ENCODE measurements at regions not wholly inside any gene's neighbourhood (a gene's known extent, or its start where the extent isn't known, plus 50 kb on each side); places are given as distances from the start of the nearest gene placed in this dataset.
A peak's percentile ranks its signal among the peaks of the same experiment; 100 is the strongest.

DNA sequence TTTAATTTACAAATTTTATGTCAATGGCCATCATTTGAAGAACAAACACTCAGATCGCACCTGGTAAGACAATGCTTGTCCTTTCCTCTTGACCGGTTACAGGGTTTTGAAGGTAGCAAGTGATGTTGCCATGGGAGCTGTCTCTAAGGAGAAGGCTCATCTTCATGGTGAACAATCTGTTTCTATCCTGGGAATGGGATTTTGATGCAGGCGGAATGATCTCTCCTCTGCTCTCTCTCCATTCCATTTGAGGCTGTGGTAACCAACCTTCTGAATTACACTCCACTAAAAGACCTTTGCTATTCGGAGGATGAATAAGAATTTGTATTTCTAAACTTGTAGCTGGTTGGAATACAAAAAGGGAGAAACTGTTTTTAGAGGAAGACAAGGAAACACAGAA lies 57.9 kb upstream of the SLC5A9 start:
- no peak for DNase-seq

GRCh38 chr1:48160486-48161132 lies 61.9 kb upstream of the SLC5A9 start:
- DNase-seq: no peak

DNA sequence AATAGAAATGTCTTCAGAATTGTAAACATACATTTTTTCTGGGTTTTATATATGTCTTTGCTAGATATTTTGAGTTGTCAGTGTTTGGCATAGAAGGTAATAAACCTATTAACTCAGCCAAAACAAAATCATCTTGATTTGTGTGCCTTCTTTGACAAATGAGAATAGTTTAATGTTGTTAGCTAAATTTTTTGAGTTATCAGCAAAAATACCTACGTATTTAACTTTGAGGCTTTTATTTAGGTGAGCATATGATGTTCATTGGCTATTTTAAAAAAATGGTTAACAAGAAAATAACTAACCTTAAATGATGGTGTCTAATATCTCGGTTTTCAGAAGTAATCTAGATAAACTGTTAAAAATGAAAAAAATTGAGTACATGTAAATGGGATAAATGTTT lies 83.2 kb upstream of the SLC5A9 start:
- no peak for DNase-seq

DNA sequence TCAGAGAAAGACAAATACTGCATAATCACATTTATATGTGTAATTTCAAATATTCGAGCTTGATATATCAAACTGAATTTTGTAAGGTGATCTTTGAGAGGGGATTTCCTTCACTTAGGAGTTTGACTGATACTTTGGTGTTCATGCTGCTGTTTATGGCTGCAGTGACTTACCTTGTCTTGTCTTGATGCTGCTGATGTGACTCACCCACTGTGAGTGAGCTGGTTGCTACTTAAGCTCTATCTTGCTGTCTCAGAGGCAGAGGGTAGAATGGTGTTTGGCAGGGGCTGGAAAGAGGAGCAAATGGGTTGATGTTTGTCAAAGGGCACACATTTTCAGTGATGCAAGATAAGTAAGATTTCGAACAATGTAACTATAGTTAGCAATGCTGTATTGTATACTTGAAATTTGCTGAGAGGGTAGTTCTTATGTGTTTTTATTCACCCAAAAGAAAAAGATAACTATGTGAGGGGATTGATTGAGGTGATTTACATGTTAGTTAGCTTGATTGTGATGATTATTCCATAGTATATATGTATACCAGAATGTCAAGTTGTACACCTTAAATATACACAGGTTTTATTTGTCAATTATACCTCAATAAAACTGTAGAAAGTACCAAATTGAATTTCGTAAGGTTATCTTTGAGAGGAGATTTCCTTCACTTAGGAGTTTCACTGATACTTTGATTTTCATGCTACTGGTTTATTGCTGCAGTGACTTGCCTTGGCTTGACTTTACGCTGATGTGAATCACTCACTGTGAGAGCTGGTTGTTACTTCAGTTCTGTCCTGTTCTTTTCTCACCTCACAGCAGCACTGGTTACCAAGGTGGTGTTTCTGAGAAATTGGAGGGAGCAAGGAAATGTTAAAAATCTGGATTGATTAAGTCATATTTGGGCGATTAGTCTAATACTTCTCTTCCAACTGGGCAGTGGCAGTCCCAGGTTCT lies 94.5 kb upstream of the SLC5A9 start:
- DNase-seq: no peak

DNA sequence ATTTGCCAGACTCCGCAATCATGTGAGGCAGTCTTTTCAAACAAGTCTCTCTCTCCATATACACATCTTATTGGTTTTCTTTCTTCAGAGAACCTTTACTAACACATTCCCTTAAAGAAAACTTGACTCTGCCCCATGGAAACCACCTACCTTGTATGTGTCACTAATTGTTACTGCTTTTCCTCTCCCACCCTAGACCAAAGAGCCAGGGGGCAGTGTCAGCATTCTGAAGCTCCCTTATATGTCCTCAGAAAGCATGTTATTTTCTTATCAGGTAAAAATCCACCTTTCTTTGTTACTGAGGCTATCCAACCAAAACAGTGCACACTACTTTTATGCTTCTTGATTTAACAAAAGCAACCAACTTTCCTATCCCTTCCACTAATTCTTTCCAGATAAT lies 98.9 kb upstream of the SLC5A9 start:
- no peak for DNase-seq

GRCh38 chr1:48121955-48122354 lies 100.6 kb upstream of the SLC5A9 start:
- no peak for DNase-seq

DNA sequence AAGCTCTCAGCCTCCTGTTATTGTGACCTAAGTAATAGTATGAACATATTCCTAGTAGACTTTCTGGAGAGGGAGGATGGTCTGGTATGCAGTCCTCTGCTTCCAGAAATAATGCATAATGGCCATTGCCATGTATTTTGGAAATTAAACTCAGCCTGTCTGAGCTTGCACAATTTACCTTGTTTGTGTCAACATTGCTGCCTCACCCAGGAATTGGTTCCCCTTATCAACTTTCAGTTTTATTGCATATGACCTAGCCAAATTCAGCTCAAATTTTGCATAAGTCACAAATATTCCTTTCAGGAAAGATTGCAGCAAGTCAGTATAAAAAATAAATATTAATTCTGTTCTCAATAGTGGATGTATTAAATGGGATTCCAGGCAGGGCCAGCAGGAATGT lies 101.9 kb upstream of the SLC5A9 start:
- DNase-seq: no peak

- DNase-seq: no peak
These were observed 106.7 kb upstream of the SLC5A9 start for GRCh38 chr1:48115835-48116234.

DNA sequence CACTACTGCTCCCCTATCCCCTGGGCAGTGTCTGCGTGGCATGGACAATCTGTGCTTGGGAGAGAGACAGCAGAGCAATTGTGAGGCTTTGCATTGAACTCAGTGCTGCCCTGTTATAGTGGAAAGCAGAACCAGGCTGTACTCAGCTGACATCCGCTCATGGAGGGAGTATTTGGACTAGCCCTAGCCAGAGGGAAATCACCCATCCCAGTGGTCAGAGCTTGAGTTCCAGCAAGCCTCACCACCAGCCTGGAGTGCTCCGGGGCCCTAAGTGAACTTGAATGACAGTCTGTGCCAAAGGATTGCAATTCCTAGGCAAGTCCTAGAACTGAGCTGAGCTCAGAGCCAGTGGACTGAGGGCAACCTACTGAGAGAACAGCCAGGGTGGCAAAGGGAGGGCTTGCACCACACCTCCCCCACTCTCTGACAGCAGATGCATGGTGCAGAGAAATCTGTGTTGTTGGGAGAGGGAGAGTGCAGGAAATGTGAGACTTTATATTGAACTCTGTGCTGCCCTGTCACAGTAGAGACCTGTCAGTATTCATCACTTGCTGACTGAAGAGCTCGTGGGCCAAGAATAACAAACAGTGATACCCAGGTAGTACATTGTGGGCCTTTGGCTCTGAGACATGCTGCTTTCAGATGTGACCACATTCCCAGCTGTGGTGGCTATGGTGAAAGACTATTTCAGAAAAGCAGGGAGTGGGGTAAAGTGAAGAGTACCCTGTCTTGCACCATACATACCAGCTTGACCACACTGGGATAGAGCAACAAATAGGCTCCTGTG lies 107.7 kb upstream of the SLC5A9 start:
- DNase-seq: no peak

DNA sequence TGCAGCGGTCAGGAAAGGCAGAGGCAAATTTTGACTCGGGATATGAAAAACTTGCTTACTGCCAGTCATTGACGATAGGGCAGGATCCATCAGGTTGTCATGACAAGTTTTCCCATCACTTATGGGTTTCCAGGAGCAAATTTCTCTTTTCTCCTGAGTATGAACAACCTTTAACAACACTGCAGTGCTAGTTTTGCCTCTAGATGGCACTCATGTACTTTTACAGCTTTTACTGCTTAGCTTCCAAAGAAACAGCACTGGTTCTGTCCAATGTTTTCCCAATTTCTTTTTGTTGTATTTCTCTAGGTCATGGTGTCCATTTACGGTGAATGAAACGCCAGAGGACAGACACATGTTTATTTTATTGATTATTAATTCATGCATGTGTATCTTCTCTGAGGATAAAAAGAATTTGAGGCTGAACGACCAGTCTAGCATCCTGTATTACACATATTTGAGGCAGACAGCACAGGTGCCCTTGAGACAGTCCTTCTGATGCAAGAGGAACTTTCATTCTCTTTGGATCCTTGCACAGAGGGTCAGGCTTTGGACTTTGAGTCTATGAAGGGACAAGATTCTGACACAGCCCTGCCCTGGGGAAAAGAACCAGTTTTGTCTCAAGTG lies 112.3 kb upstream of the TRABD2B start:
- DNase-seq: no peak

DNA sequence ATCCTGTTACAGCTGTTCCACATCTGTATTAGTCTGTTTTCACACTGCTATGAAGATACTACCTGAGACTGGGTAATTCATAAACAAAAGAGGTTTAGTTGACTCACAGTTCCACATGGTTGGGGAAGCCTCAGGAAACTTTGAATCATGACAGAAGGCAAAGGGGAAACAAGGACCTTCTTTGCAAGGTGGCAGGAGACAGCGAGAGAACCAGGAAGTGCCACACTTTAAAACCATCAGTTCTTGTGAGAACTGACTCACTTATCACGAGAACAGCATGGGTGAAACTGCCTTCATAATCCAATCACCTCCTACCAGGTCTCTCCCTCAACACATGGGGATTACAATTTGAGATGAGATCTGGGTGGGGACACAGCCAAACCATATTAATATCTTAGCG lies 110.3 kb upstream of the TRABD2B start:
- DNase-seq: no peak

- no peak for DNase-seq
These were observed 108.9 kb upstream of the TRABD2B start for GRCh38 chr1:48106049-48106448.

GRCh38 chr1:48105165-48105564 lies 108.0 kb upstream of the TRABD2B start:
- DNase-seq: no peak

DNA sequence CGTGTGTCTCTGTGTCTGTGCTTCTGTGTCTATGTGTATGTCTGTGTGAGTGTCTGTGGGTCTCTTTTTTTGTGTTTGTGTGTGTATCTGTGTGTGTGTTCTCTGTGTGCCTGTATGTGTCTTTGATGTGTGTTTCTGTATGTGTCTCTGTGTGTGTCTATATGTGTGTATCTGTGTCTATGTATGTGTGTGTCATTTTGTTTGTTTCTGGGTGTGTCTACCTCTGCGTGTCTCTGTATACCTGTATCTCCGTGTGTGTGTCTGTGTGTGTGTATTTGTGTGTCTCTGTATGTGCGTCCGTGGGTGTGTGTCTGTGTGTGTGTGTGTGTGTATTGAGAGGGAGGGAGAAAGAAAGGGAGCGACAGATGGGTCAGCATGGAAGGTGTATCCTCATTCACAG lies 106.3 kb upstream of the TRABD2B start:
- no peak for DNase-seq

- DNase-seq: no peak
These were observed 105.6 kb upstream of the TRABD2B start for GRCh38 chr1:48102766-48103165.

DNA sequence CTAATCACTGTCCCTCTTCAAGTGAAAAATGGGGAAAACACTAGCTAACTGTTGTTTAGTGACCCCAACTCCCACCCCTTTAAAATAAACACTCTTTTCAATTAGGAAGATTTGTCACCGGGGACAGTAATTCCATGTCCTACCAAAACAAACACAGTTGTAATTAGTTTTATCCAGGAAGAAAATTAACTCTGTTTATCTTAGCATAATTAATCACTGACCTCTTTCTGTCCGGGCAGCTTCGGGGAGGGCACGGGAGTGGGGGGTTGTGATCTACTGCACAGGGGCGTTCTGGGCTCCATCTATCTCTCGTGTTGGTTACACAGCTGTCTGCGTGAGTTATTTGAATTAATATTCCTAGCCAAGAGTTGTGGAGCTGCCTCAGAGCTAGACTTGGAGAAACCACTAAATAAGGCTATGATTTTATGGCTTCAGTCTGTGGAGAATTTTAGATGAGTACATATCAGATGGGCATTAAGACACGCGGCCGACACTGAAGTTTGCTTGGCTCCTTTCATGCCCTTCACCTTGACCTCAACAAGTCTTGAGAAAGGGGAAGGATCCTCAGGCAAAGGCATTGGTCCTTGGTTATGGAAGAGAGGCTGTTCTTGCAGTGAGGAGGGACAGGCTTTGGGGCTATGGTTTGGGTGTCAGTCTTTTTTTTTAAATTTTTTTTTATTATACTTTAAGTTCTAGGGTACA lies 102.0 kb upstream of the TRABD2B start:
- no peak for DNase-seq

DNA sequence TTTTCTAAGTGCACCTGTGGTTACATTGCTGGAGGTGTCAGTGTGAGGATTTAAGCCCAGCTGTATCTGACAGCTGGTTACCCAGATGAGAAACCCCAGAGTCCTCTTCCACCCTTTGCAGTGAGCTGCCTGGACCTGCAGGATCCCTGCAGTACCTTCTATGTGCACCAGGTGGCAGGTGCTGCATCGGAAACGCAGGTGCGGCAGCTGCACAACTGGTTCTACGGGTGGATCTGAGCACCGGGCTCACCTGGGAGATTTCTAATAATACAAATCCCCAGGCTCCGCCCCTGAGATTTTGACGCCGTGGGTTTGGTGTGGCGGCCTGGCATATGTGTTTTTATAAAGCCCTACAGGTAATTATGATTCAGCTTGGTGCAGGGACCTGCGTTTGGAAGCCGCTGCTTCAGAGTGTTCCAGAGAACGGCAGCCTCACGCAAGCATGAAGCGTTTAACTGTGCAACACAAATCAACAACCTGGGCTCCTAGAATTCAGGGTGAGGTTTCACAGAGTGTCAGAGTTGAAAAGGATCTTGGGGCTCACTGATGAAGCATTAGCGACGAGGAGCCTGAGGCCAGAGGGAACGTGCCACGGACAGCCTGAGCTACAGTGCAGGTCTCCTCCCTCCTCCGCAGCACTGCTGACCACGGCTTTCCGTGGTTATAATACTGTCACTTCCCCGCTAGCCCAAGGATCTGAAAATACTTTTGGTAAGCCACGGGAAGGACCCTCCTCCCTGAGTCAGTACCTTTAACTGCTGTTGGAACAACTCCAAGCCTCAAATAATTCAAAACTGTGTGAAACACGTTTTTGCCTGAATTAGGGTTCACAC lies 96.7 kb upstream of the TRABD2B start:
- peak; percentile 55 for DNase-seq

- DNase-seq: no peak
These were observed 96.0 kb upstream of the TRABD2B start for GRCh38 chr1:48093147-48093546.

DNA sequence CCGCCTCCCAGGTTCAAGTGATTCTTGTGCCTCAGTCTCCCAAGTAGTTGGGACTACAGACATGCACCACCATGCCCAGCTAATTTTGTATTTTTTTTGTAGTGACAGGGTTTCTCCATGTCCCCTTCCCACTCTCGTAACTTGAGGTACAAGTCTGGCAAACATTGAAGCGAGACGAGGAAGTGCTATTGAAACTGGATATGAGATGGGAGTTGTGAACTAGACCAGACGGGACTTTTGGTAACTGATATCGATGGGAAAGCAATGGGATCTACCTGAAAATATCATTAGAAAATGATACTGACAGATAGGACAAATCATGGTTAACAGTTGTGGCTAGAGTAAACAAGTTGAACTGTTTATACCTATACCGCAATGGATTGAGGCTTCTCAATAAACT lies 95.2 kb upstream of the TRABD2B start:
- DNase-seq: no peak

DNA sequence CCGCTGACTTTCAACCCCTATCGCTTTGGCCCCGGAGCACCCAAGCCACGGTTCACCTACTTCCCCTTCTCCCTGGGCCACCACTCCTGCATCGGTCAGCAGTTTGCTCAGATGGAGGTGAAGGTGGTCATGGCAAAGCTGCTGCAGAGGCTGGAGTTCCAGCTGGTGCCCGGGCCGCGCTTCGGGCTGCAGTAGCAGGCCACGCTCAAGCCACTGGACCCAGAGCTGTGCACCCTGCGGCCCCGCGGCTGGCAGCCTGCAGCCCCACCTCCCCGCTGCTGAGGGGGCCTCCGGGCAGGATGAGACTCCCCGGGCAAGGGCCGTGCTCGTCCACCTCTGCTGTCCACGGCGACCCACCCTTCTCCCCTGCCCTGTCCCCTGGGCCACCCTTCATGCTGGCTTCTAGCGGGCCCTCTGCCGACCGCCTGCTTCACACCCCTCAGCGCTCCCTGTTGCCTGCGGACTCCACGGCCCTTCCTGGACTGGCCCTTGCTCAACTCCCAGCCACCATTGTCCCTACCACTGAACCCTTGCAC lies 92.2 kb upstream of the TRABD2B start:
- DNase-seq: no peak

DNA sequence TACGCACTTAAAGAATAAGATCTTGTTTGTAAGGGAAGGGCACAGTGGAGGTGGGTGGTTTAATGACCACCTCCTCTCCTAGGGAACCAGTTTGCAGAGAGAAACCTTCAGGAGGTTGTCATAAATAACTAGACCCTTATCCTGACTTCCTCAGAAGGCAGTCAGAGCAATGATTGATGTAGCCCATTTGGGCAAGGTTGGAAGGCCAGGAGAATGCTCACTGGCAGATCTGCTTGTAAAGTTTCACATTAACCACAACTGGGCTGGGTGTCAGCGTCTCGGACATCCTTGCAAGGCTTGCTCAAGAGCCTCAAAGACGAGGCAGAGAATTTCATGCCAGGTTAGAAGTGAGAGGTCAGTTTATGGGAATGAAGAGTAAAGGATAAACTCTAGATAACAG lies 87.6 kb upstream of the TRABD2B start:
- DNase-seq: no peak
